ENCODE measurements at regions not wholly inside any gene's neighbourhood (a gene's known extent, or its start where the extent isn't known, plus 50 kb on each side); places are given as distances from the start of the nearest gene placed in this dataset.

DNA sequence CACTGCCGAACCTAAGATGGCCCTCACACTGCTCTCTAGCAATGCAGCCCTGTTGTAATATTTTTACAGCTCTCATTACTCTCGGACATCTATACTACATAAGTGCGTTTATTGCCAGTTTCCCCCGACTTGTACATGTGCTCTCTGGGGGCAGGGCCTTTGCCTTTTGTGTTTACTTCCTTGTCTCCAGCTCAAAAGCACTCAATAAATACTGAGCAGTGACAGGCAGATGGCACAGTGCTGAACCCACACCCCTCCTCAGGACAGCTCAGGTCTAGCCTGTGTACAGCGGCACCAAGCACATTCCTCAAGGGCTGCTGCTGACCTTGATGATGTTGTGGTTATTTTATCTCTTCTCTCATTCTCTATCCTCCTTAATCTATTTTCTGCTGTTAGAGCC lies 68.0 kb upstream of the ELMO1 start:
- no peaks in the 10 kb centered on the region for H3K36me3 ChIP-seq (ENCODE audit: insufficient read depth, low read length)
- no peak for DNase-seq
- H3K4me3 ChIP-seq (ENCODE audit: low read length) = no peak overlapping the region
- Mint-ChIP-seq H3K36me3 (ENCODE audit: low read depth) (no peaks in the 10 kb centered on the region), H3K27ac (no peak overlapping the region), H3K4me3 (no peak overlapping the region), H3K27me3 (no peaks in the 10 kb centered on the region), H3K9me3 (no peaks in the 10 kb centered on the region), H3K4me1 (ENCODE audit: low read depth) (no peaks in the 10 kb centered on the region)
- no peak overlapping the region for H3K27ac ChIP-seq (ENCODE audit: low read depth in 1 of 2, low read length in 2 of 2)
- ChIA-PET POLR2A (no interaction called here), CTCF (no interaction called here)
- intact Hi-C loops (cut with DNase I, micrococcal nuclease) = no loop called here
- ATAC-seq (ENCODE audit: poor library complexity) = no peak
- TF ChIP-seq, protein P1, sequence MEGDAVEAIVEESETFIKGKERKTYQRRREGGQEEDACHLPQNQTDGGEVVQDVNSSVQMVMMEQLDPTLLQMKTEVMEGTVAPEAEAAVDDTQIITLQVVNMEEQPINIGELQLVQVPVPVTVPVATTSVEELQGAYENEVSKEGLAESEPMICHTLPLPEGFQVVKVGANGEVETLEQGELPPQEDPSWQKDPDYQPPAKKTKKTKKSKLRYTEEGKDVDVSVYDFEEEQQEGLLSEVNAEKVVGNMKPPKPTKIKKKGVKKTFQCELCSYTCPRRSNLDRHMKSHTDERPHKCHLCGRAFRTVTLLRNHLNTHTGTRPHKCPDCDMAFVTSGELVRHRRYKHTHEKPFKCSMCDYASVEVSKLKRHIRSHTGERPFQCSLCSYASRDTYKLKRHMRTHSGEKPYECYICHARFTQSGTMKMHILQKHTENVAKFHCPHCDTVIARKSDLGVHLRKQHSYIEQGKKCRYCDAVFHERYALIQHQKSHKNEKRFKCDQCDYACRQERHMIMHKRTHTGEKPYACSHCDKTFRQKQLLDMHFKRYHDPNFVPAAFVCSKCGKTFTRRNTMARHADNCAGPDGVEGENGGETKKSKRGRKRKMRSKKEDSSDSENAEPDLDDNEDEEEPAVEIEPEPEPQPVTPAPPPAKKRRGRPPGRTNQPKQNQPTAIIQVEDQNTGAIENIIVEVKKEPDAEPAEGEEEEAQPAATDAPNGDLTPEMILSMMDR (IDR thresholded peaks at IDR 0.05) = no peak
- peaks cover 3 to 7% of the 10 kb centered on the region in 2 experiments for H3K27me3 ChIP-seq (ENCODE audit: control insufficient read depth in 1 of 2, insufficient read depth in 2 of 2, low read length in 2 of 2)
- no peaks in the 10 kb centered on the region for H3K4me1 ChIP-seq (ENCODE audit: insufficient read depth, low read length)
- H3K9me3 ChIP-seq (ENCODE audit: control insufficient read depth in 1 of 2, insufficient read depth in 1 of 2, low read length in 2 of 2) = no peaks in the 10 kb centered on the region

DNA sequence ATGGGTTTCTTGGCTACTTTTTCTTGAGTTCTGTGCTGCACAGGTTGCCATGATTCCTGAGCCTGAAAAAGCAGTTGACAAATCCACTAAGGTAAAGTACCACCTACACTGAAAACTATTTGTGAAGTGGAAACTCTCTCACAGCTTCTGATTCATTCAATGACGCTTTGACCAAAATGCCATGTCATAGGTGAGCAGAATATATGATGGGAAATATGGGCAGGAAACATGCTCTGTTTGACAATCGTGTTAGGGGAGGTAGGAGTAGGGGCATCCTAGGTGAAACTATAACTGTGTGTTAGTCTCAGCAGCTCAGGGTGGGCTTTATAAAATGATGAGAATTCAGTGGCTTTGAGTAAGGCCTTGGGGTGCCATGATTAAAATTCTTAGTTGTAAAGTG lies 69.6 kb upstream of the ELMO1 start:
- H3K27ac Mint-ChIP-seq = no peak overlapping the region
- intact Hi-C loops (cut with DNase I, micrococcal nuclease) = no loop called here
- no peaks in the 10 kb centered on the region for H3K36me3 ChIP-seq (ENCODE audit: insufficient read depth, low read length)
- H3K27me3 ChIP-seq (ENCODE audit: control insufficient read depth in 1 of 2, insufficient read depth in 2 of 2, low read length in 2 of 2) = peaks cover 3 to 7% of the 10 kb centered on the region in 2 experiments
- no peak overlapping the region for H3K4me3 Mint-ChIP-seq
- ATAC-seq (ENCODE audit: poor library complexity) (no peak), DNase-seq (no peak)
- no peaks in the 10 kb centered on the region for H3K9me3 Mint-ChIP-seq
- H3K4me3 ChIP-seq (ENCODE audit: low read length) = no peak overlapping the region
- no peak overlapping the region for H3K27ac ChIP-seq (ENCODE audit: low read depth in 1 of 2, low read length in 2 of 2)
- H3K9me3 ChIP-seq (ENCODE audit: control insufficient read depth in 1 of 2, insufficient read depth in 1 of 2, low read length in 2 of 2) = no peaks in the 10 kb centered on the region
- POLR2A ChIA-PET = no interaction called here
- TF ChIP-seq, protein P1 (IDR thresholded peaks at IDR 0.05) = no peak
- no peaks in the 10 kb centered on the region for H3K27me3 Mint-ChIP-seq
- H3K4me1 Mint-ChIP-seq (ENCODE audit: low read depth) = no peaks in the 10 kb centered on the region
- H3K36me3 Mint-ChIP-seq (ENCODE audit: low read depth) = no peaks in the 10 kb centered on the region
- CTCF ChIA-PET = no interaction called here
- no peaks in the 10 kb centered on the region for H3K4me1 ChIP-seq (ENCODE audit: insufficient read depth, low read length)

DNA sequence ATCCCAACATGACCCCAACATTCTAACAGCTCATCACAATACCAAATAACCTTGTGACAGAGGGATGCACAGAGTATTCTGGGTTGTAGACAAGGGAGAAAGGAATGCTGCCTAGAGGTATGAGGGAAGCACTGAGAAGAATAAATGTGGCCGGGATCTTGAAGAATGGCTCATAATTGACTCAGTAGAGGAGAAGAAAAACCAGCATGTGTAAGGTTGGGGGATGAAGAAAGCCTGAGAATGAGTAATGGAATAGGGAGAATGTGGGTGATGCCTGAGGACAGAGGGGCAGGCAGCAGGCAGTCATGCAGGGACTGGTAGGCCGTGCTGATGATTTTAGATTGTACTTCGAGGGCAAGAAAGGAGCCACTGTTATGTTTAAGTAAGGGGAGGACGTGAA lies 75.4 kb upstream of the ELMO1 start:
- no peak overlapping the region for H3K27ac ChIP-seq (ENCODE audit: low read depth in 1 of 2, low read length in 2 of 2)
- H3K36me3 Mint-ChIP-seq (ENCODE audit: low read depth) = no peaks in the 10 kb centered on the region
- no peaks in the 10 kb centered on the region for H3K9me3 ChIP-seq (ENCODE audit: control insufficient read depth in 1 of 2, insufficient read depth in 1 of 2, low read length in 2 of 2)
- peaks cover 13% of the 10 kb centered on the region for H3K27me3 Mint-ChIP-seq
- TF ChIP-seq, protein P1 (IDR thresholded peaks at IDR 0.05) = no peak
- no peak overlapping the region for H3K27ac Mint-ChIP-seq
- H3K9me3 Mint-ChIP-seq = no peaks in the 10 kb centered on the region
- H3K27me3 ChIP-seq (ENCODE audit: control insufficient read depth in 1 of 2, insufficient read depth in 2 of 2, low read length in 2 of 2) = peaks cover 0 to under 1% of the 10 kb centered on the region in 2 experiments
- no peaks in the 10 kb centered on the region for H3K36me3 ChIP-seq (ENCODE audit: insufficient read depth, low read length)
- intact Hi-C loops (cut with DNase I, micrococcal nuclease) = no loop called here
- ChIA-PET POLR2A (no interaction called here), CTCF (no interaction called here)
- H3K4me1 ChIP-seq (ENCODE audit: insufficient read depth, low read length) = no peaks in the 10 kb centered on the region
- no peak for DNase-seq
- no peak overlapping the region for H3K4me3 Mint-ChIP-seq
- no peaks in the 10 kb centered on the region for H3K4me1 Mint-ChIP-seq (ENCODE audit: low read depth)
- ATAC-seq (ENCODE audit: poor library complexity) = no peak
- H3K4me3 ChIP-seq (ENCODE audit: low read length) = no peak overlapping the region
